GM12878 (cell line): ENCODE measurements at regions not wholly inside any gene's neighbourhood (a gene's known extent, or its start where the extent isn't known, plus 50 kb on each side); places are given as distances from the start of the nearest gene placed in this dataset.

Experiments
- ATAC-seq: fragments of 200-7000 bp; cut with Tn5 transposase; 3 replicates; pipeline ENCODE4 v1.9.1; 2020; ENCODE audit warnings: mild to moderate bottlenecking, moderate library complexity
- BruUV-seq: library from RNA; stranded (reverse); fragments of 400-500 nt; replicated peaks from 2 replicates; lab custom pipeline; 2021; lab: Mats Ljungman, UMichigan
- CTCF ChIA-PET: fragments of 300-600 bp; sonication (Branson Sonifier 250); formaldehyde crosslinking; extraction: SDS; loops from one replicate; lab custom pipeline; 2021; ENCODE audit warnings: inconsistent platforms; lab: Yijun Ruan, JAX
- POLR2A ChIA-PET: fragments of 350-600 bp; formaldehyde crosslinking; extraction: SDS; loops from one replicate; lab custom pipeline; 2021; ENCODE audit warnings: inconsistent platforms; lab: Charles Lee
- RAD21 ChIA-PET: fragments of 300-600 bp; sonication (Branson Sonifier 250); formaldehyde crosslinking; loops from one replicate; lab custom pipeline; 2023; ENCODE audit warnings: antibody characterized with exemption; ENCODE audit not compliant: unreplicated experiment; lab: Charles Lee
- SMC1A ChIA-PET: fragments of 300-600 bp; sonication (Branson Sonifier 250); formaldehyde crosslinking; loops from one replicate; lab custom pipeline; 2023; ENCODE audit not compliant: unreplicated experiment, uncharacterized antibody; lab: Charles Lee
- DNase-seq: peaks from one replicate; pipeline ENCODE4 v3.0.0-alpha.2; 2011; ENCODE audit warnings: low read depth, low spot score
- FAIRE-seq: peaks from 3 replicates; lab custom pipeline; 2011; peaks lifted over from hg19 to GRCh38; lab: Jason Lieb, UNC
- H2AFZ ChIP-seq: 2 replicates; pipeline ENCODE4 v1.6.0; 2011; ENCODE audit warnings: low read depth, low read length, control low read depth; ENCODE audit not compliant: control insufficient read depth
- H3K27ac ChIP-seq: 2 replicates; pipeline ENCODE4 v1.5.1; 2011; ENCODE audit warnings: control low read depth; ENCODE audit not compliant: control insufficient read depth, insufficient read depth
- H3K27me3 ChIP-seq, 2 experiments: replicated peaks in 1 of 2; 2 replicates each; pipeline versions ENCODE4 v1.6.0 to v1.6.1; 2011; ENCODE audit warnings: low read length in 1 of 2; ENCODE audit not compliant: control insufficient read depth in 2 of 2, insufficient read depth in 2 of 2
- H3K36me3 ChIP-seq, 2 experiments: 2 replicates each; pipeline ENCODE4 v1.5.1; 2011; ENCODE audit warnings: low read length in 1 of 2; ENCODE audit not compliant: control insufficient read depth in 2 of 2, insufficient read depth in 2 of 2
- H3K4me1 ChIP-seq: 2 replicates; pipeline ENCODE4 v1.6.1; 2011; ENCODE audit warnings: mild to moderate bottlenecking, low read length, moderate library complexity, mixed read lengths; ENCODE audit not compliant: control insufficient read depth, insufficient read depth
- H3K4me2 ChIP-seq: 2 replicates; pipeline ENCODE4 v1.6.0; 2011; ENCODE audit warnings: control low read depth; ENCODE audit not compliant: control insufficient read depth, insufficient read depth
- H3K4me3 ChIP-seq: fragments of 200-600 bp; sonication (generic); 2 replicates; pipeline ENCODE4 v1.5.1; 2016
- H3K79me2 ChIP-seq: 2 replicates; pipeline ENCODE4 v1.6.0; 2011; ENCODE audit warnings: low read length; ENCODE audit not compliant: control insufficient read depth, insufficient read depth
- H3K9ac ChIP-seq: 2 replicates; pipeline ENCODE4 v1.8.0; 2011; ENCODE audit warnings: low read length, control low read depth, mixed read lengths; ENCODE audit not compliant: control insufficient read depth, insufficient read depth
- H3K9me3 ChIP-seq: replicated peaks from 3 replicates; pipeline ENCODE4 v1.5.1; 2011; ENCODE audit warnings: mild to moderate bottlenecking, low read length; ENCODE audit not compliant: control insufficient read depth, insufficient read depth
- H4K20me1 ChIP-seq: 2 replicates; pipeline ENCODE4 v1.6.0; 2011; ENCODE audit not compliant: control insufficient read depth, insufficient read depth
- RAD21 ChIP-seq: IDR thresholded peaks from 2 replicates; pipeline ENCODE4 v1.6.1; 2011; ENCODE audit warnings: mild to moderate bottlenecking, low read depth, low read length, moderate library complexity; ENCODE audit not compliant: insufficient read depth
- SMC3 ChIP-seq: IDR thresholded peaks from 2 replicates; pipeline ENCODE4 v1.6.1; 2011; ENCODE audit warnings: low read length, improper control_type of control experiment, borderline replicate concordance
- WGBS: methylation state at CpG from one replicate; pipeline ENCODE4 v1.1.6; 2016; ENCODE audit warnings: low lambda C conversion rate; ENCODE audit not compliant: insufficient replicate concordance, insufficient coverage; ENCODE audit errors: missing lambda C conversion rate; 5-methylcytosine and 5-hydroxymethylcytosine counted together
- in situ Hi-C: fragments of 300-500 bp; cut with MboI; formaldehyde crosslinking; loops from 9 replicates; pipeline ENCODE4 v1.14.3; 2018; ENCODE audit warnings: mixed read lengths
- intact Hi-C: fragments of 100-400 bp; cut with micrococcal nuclease; formaldehyde crosslinking; loops from one replicate; pipeline ENCODE4 v1.14.2; 2022; ENCODE audit not compliant: unreplicated experiment
- TF ChIP-seq, protein P1 (sequence below): IDR thresholded peaks from 2 replicates; pipeline ENCODE4 v1.6.1; 2011; ENCODE audit warnings: low read depth, mild to moderate bottlenecking, low read length, moderate library complexity, borderline replicate concordance; ENCODE audit errors: extremely low read depth
- TF ChIP-seq, protein P2 (sequence below), 3 experiments: IDR thresholded peaks in 2 of 3; conservative IDR thresholded peaks in 1 of 3; 2 replicates each; pipeline ENCODE4 v1.5.1; 2011; ENCODE audit warnings: low read depth in 3 of 3, low read length in 3 of 3, mild to moderate bottlenecking in 3 of 3, control low read depth in 2 of 3, moderate library complexity in 2 of 3, inconsistent platforms in 1 of 3, mixed read lengths in 1 of 3; ENCODE audit not compliant: control insufficient read depth in 2 of 3, insufficient read depth in 1 of 3; ENCODE audit errors: extremely low read depth in 1 of 3

DNA sequence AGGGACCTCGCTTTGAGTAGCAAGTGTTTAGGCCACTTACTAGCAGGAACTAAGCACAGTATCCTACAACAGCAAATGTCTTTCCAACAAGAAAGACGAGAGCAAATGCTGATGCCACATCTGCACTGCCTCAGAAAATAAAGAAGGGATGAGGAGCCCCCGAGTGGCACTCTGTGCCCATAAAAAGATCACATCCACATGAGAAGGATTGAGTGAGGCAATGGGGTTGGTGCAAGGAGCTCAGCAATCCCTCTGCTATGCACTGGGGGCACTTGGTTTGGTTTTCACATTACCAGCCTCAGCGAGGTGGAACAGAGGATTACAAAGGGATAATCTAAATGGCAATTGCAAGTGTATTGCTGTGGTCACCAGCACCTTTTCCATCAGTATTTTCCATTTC, 252.8 kb upstream of the SLC7A11 start:
- H4K20me1 ChIP-seq, result no peaks in the 10 kb centered on the region
- no peak overlapping the region for H3K27ac ChIP-seq
- ChIA-PET POLR2A (no interaction called here), CTCF (interaction anchor here (1.3 to 3.4 kb wide), 8 partner anchors 21 to 459 kb away, joined by 3 to 15 read pairs (median 6); no protein-coding TSS in a partner anchor), SMC1A (interaction anchor here (0.5 to 2.8 kb wide), 10 partner anchors 30 to 675 kb away, joined by 3 to 13 read pairs (median 4); no protein-coding TSS in a partner anchor)
- intact Hi-C loops (no loop called here), in situ Hi-C loops (no loop called here)
- H3K4me2 ChIP-seq, result no peak overlapping the region
- FAIRE-seq (no peak), DNase-seq (peak; percentile 4), ATAC-seq (peak; percentile 93)
- BruUV-seq, result no TSS peak
- no peaks in the 10 kb centered on the region for H3K36me3 ChIP-seq
- H2AFZ ChIP-seq, result no peak overlapping the region
- no peaks in the 10 kb centered on the region; the same call in 2 of the 3 replicates for H3K9me3 ChIP-seq
- H3K4me3 ChIP-seq, result no peak overlapping the region
- H3K4me1 ChIP-seq, result no peaks in the 10 kb centered on the region
- WGBS, result 5% methylated on average over 4 of the region's 4 CpGs
- peak; percentile 49 for TF ChIP-seq RAD21
- TF ChIP-seq, protein P1, sequence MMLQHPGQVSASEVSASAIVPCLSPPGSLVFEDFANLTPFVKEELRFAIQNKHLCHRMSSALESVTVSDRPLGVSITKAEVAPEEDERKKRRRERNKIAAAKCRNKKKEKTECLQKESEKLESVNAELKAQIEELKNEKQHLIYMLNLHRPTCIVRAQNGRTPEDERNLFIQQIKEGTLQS, result no peak
- peak; percentile 10; the same call in 1 of the 2 replicates for TF ChIP-seq SMC3
- TF ChIP-seq, protein P2, sequence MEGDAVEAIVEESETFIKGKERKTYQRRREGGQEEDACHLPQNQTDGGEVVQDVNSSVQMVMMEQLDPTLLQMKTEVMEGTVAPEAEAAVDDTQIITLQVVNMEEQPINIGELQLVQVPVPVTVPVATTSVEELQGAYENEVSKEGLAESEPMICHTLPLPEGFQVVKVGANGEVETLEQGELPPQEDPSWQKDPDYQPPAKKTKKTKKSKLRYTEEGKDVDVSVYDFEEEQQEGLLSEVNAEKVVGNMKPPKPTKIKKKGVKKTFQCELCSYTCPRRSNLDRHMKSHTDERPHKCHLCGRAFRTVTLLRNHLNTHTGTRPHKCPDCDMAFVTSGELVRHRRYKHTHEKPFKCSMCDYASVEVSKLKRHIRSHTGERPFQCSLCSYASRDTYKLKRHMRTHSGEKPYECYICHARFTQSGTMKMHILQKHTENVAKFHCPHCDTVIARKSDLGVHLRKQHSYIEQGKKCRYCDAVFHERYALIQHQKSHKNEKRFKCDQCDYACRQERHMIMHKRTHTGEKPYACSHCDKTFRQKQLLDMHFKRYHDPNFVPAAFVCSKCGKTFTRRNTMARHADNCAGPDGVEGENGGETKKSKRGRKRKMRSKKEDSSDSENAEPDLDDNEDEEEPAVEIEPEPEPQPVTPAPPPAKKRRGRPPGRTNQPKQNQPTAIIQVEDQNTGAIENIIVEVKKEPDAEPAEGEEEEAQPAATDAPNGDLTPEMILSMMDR (IDR thresholded peaks at IDR 0.05 in 2 of 3, conservative IDR thresholded peaks at IDR 0.05 in 1 of 3; ENCODE audit: control insufficient read depth in 2 of 3, extremely low read depth in 1 of 3, insufficient read depth in 1 of 3, low read depth in 3 of 3, low read length in 3 of 3), result peak; percentile 17 to 37 (median 34); a peak in 3 of 6 replicates
- TF ChIP-seq, all 136 proteins: peak for 3
- Histone ChIP-seq H3K27me3 (no peaks in the 10 kb centered on the region), H3K9ac (no peak overlapping the region), H3K79me2 (no peaks in the 10 kb centered on the region)
- RAD21 ChIA-PET, result interaction anchor here (1.0 to 1.1 kb wide), 2 partner anchors 27 to 404 kb away, joined by 3 read pairs; no protein-coding TSS in a partner anchor
